Ishikawa (cell line): ENCODE measurements at regions not wholly inside any gene's neighbourhood (a gene's known extent, or its start where the extent isn't known, plus 50 kb on each side); places are given as distances from the start of the nearest gene placed in this dataset.

Experiments used
- CEBPB ChIP-seq: IDR thresholded peaks from 2 replicates; pipeline ENCODE4 v1.6.1; 2012
- CREB1 ChIP-seq: IDR thresholded peaks from 2 replicates; pipeline ENCODE4 v1.6.1; 2012; ENCODE audit warnings: low read depth
- EGR1 ChIP-seq: IDR thresholded peaks from 2 replicates; pipeline ENCODE4 v1.6.1; 2012
- EP300 ChIP-seq: IDR thresholded peaks from 2 replicates; pipeline ENCODE4 v1.6.1; 2012; ENCODE audit warnings: borderline replicate concordance
- FOXM1 ChIP-seq: IDR thresholded peaks from 2 replicates; pipeline ENCODE4 v1.6.1; 2012; ENCODE audit warnings: low read depth, borderline replicate concordance
- MAX ChIP-seq: IDR thresholded peaks from 2 replicates; pipeline ENCODE4 v1.6.1; 2012
- NFIC ChIP-seq: IDR thresholded peaks from 2 replicates; pipeline ENCODE4 v1.6.1; 2012
- RAD21 ChIP-seq: IDR thresholded peaks from 2 replicates; pipeline ENCODE4 v1.6.1; 2012; ENCODE audit warnings: low read depth
- TAF1 ChIP-seq: IDR thresholded peaks from 2 replicates; pipeline ENCODE4 v1.6.1; 2012; ENCODE audit warnings: low read depth, mild to moderate bottlenecking
- TCF12 ChIP-seq: IDR thresholded peaks from 2 replicates; pipeline ENCODE4 v1.6.1; 2012; ENCODE audit warnings: low read depth
- TEAD4 ChIP-seq: IDR thresholded peaks from 2 replicates; pipeline ENCODE4 v1.6.1; 2012
- USF1 ChIP-seq: IDR thresholded peaks from 2 replicates; pipeline ENCODE4 v1.6.1; 2012
- YY1 ChIP-seq: IDR thresholded peaks from 2 replicates; pipeline ENCODE4 v1.6.1; 2012; ENCODE audit warnings: low read depth
- ZBTB7A ChIP-seq: IDR thresholded peaks from 2 replicates; pipeline ENCODE4 v1.6.1; 2012; ENCODE audit warnings: low read depth
- TF ChIP-seq, protein P1 (sequence below): IDR thresholded peaks from 2 replicates; pipeline ENCODE4 v1.6.1; 2012; ENCODE audit warnings: low read depth, mild to moderate bottlenecking

DNA sequence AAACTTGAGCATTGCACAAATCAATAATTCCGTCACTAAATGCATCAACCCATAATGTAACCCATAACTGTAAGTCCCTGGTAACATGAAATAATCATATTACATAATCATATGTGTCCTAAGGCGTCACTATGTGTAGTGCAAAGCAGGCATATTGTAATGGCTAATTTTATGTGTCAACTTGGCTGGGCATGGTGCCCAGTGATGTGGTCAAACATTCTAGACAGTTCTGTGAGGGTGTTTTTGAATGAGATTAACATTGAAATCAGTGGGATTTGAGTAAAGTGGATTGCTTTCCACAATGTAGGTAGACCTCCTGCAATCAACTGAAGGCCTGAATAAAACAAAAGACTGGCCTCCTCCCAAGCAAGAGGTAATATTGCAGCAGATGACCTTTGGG is 794.4 kb upstream of the ACO1 start:
- TF ChIP-seq EP300 (peak; percentile 33; the same call in 1 of the 2 replicates), MAX (no peak; the same call in 1 of the 2 replicates), CREB1 (no peak), YY1 (no peak), TEAD4 (peak; percentile 28; the same call in 1 of the 2 replicates), NFIC (peak; percentile 57; the same call in 1 of the 2 replicates), CEBPB (0 out of 2 replicates have a peak, but pooled peaks have one; percentile 0)

GRCh38 chr9:31597977-31598376 is 786.5 kb upstream of the ACO1 start:
- peak; percentile 91 for TF ChIP-seq EP300
- no peak for TF ChIP-seq TAF1
- no peak for TF ChIP-seq CREB1
- TF ChIP-seq FOXM1 = peak; percentile 69; the same call in 1 of the 2 replicates
- TF ChIP-seq ZBTB7A = no peak
- TF ChIP-seq YY1 = 0 out of 2 replicates have a peak, but pooled peaks have one; percentile 48
- TF ChIP-seq RAD21 = no peak; the same call in 1 of the 2 replicates
- no peak for TF ChIP-seq EGR1
- no peak; the same call in 1 of the 2 replicates for TF ChIP-seq MAX
- TF ChIP-seq NFIC = peak; percentile 61
- peak; percentile 71 for TF ChIP-seq TCF12
- TF ChIP-seq USF1 = no peak
- TF ChIP-seq CEBPB = no peak
- TF ChIP-seq, protein P1, sequence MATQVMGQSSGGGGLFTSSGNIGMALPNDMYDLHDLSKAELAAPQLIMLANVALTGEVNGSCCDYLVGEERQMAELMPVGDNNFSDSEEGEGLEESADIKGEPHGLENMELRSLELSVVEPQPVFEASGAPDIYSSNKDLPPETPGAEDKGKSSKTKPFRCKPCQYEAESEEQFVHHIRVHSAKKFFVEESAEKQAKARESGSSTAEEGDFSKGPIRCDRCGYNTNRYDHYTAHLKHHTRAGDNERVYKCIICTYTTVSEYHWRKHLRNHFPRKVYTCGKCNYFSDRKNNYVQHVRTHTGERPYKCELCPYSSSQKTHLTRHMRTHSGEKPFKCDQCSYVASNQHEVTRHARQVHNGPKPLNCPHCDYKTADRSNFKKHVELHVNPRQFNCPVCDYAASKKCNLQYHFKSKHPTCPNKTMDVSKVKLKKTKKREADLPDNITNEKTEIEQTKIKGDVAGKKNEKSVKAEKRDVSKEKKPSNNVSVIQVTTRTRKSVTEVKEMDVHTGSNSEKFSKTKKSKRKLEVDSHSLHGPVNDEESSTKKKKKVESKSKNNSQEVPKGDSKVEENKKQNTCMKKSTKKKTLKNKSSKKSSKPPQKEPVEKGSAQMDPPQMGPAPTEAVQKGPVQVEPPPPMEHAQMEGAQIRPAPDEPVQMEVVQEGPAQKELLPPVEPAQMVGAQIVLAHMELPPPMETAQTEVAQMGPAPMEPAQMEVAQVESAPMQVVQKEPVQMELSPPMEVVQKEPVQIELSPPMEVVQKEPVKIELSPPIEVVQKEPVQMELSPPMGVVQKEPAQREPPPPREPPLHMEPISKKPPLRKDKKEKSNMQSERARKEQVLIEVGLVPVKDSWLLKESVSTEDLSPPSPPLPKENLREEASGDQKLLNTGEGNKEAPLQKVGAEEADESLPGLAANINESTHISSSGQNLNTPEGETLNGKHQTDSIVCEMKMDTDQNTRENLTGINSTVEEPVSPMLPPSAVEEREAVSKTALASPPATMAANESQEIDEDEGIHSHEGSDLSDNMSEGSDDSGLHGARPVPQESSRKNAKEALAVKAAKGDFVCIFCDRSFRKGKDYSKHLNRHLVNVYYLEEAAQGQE = no peak
- TF ChIP-seq TEAD4 = peak; percentile 85

GRCh38 chr9:31601666-31602065 is 782.8 kb upstream of the ACO1 start:
- TF ChIP-seq, protein P1 = no peak
- TF ChIP-seq USF1 (no peak), TAF1 (no peak), TEAD4 (no peak)

- TF ChIP-seq MAX (no peak), YY1 (no peak), TEAD4 (no peak), CEBPB (no peak), TCF12 (no peak), RAD21 (no peak), CREB1 (no peak), EGR1 (no peak), EP300 (no peak), ZBTB7A (no peak), FOXM1 (no peak), TAF1 (no peak), USF1 (no peak)
- TF ChIP-seq, protein P1 = no peak
Measured at GRCh38 chr9:31604531-31604930, 779.9 kb upstream of the ACO1 start.
